ENCODE measurements at regions not wholly inside any gene's neighbourhood (a gene's known extent, or its start where the extent isn't known, plus 50 kb on each side); places are given as distances from the start of the nearest gene placed in this dataset.
"Not testable (repeated sequence)": the region's sequence is repeated elsewhere in the genome, so short reads cannot be mapped to it uniquely, and the experiment has no call there.

- not testable (repeated sequence) for DNase-seq (ENCODE audit: low read depth in 3 of 3)
Observed at GRCh38 chr16:52104993-52105392, 441.9 kb downstream of the TOX3 start.

GRCh38 chr16:52103791-52104190 is 443.2 kb downstream of the TOX3 start:
- DNase-seq (ENCODE audit: low read depth in 3 of 3), result no peak

GRCh38 chr16:52101246-52101645 is 445.7 kb downstream of the TOX3 start:
- DNase-seq (ENCODE audit: low read depth in 3 of 3), result no peak

GRCh38 chr16:52099382-52099781 is 447.6 kb downstream of the TOX3 start:
- DNase-seq (ENCODE audit: low read depth in 3 of 3), result no peak

- no peak for DNase-seq (ENCODE audit: low read depth in 3 of 3)
Observed at GRCh38 chr16:52095471-52095870, 451.5 kb downstream of the TOX3 start.

GRCh38 chr16:52092126-52092525 is 454.8 kb downstream of the TOX3 start:
- DNase-seq (ENCODE audit: low read depth in 3 of 3), result no peak

GRCh38 chr16:52090080-52090479 is 456.9 kb downstream of the TOX3 start:
- DNase-seq (ENCODE audit: low read depth in 3 of 3), result no peak

- DNase-seq (ENCODE audit: low read depth in 3 of 3), result no peak
Observed at GRCh38 chr16:52089476-52089875, 457.5 kb downstream of the TOX3 start.

GRCh38 chr16:52086901-52087300 is 460.0 kb downstream of the TOX3 start:
- no peak for DNase-seq (ENCODE audit: low read depth in 3 of 3)

GRCh38 chr16:52078716-52079655 is 468.0 kb downstream of the TOX3 start:
- no peak for DNase-seq (ENCODE audit: low read depth in 3 of 3)

GRCh38 chr16:52077607-52078006 is 469.3 kb downstream of the TOX3 start:
- no peak for DNase-seq (ENCODE audit: low read depth in 3 of 3)

GRCh38 chr16:52076801-52077201 is 470.1 kb downstream of the TOX3 start:
- no peak for DNase-seq (ENCODE audit: low read depth in 3 of 3)

GRCh38 chr16:52076332-52076731 is 470.6 kb downstream of the TOX3 start:
- DNase-seq (ENCODE audit: low read depth in 3 of 3), result no peak

- no peak for DNase-seq (ENCODE audit: low read depth in 3 of 3)
Observed at GRCh38 chr16:52074133-52074532, 472.8 kb downstream of the TOX3 start.

- DNase-seq (ENCODE audit: low read depth in 3 of 3), result no peak
Observed at GRCh38 chr16:52073024-52073423, 473.9 kb downstream of the TOX3 start.

GRCh38 chr16:52071101-52071500 is 475.8 kb downstream of the TOX3 start:
- no peak for DNase-seq (ENCODE audit: low read depth in 3 of 3)

- DNase-seq (ENCODE audit: low read depth in 3 of 3), result no peak
Observed at GRCh38 chr16:52070341-52071057, 476.4 kb downstream of the TOX3 start.

GRCh38 chr16:52069866-52070265 is 477.1 kb downstream of the TOX3 start:
- no peak for DNase-seq (ENCODE audit: low read depth in 3 of 3)

GRCh38 chr16:52068447-52069074 is 478.4 kb downstream of the TOX3 start:
- no peak for DNase-seq (ENCODE audit: low read depth in 3 of 3)

GRCh38 chr16:52066962-52067361 is 480.0 kb downstream of the TOX3 start:
- no peak for DNase-seq (ENCODE audit: low read depth in 3 of 3)

- DNase-seq (ENCODE audit: low read depth in 3 of 3), result no peak
Observed at GRCh38 chr16:52056259-52056658, 490.7 kb downstream of the TOX3 start.

- DNase-seq (ENCODE audit: low read depth in 3 of 3), result no peak
Observed at GRCh38 chr16:52055381-52055780, 491.6 kb downstream of the TOX3 start.
